Dendritic cell treated with granulocyte-macrophage colony-stimulating factor and Interleukin-4, amounts not matched to agents 40 ng/mL and 50 ng/mL, for 4 days (primary cell): ENCODE measurements at regions not wholly inside any gene's neighbourhood (a gene's known extent, or its start where the extent isn't known, plus 50 kb on each side); places are given as distances from the start of the nearest gene placed in this dataset.

Experiments
- H3K27ac Mint-ChIP-seq: one replicate; pipeline ENCODE4 v1.8.0; 2022; ENCODE audit warnings: mild to moderate bottlenecking, mixed read lengths
- H3K27me3 Mint-ChIP-seq: one replicate; pipeline ENCODE4 v1.8.0; 2022; ENCODE audit warnings: mild to moderate bottlenecking, mixed read lengths
- H3K36me3 Mint-ChIP-seq: one replicate; pipeline ENCODE4 v1.8.0; 2022; ENCODE audit warnings: low read depth, mixed read lengths
- H3K4me1 Mint-ChIP-seq: one replicate; pipeline ENCODE4 v1.8.0; 2022; ENCODE audit warnings: low read depth, mixed read lengths
- H3K4me3 Mint-ChIP-seq: one replicate; pipeline ENCODE4 v1.8.0; 2022; ENCODE audit warnings: mild to moderate bottlenecking, moderate library complexity, mixed read lengths
- H3K9me3 Mint-ChIP-seq: one replicate; pipeline ENCODE4 v1.8.0; 2022; ENCODE audit warnings: mixed read lengths
- intact Hi-C: fragments of 100-400 bp; cut with micrococcal nuclease; formaldehyde crosslinking; loops from one replicate; pipeline ENCODE4 v1.15.0; 2022

GRCh38 chr4:71635139-71635748 lies 148.6 kb downstream of the GC start:
- Mint-ChIP-seq H3K4me1 (no peaks in the 10 kb centered on the region), H3K27me3 (no peaks in the 10 kb centered on the region), H3K27ac (no peak overlapping the region), H3K9me3 (peaks cover 20% of the 10 kb centered on the region), H3K4me3 (no peak overlapping the region), H3K36me3 (no peaks in the 10 kb centered on the region)
- intact Hi-C loops = no loop called here

DNA sequence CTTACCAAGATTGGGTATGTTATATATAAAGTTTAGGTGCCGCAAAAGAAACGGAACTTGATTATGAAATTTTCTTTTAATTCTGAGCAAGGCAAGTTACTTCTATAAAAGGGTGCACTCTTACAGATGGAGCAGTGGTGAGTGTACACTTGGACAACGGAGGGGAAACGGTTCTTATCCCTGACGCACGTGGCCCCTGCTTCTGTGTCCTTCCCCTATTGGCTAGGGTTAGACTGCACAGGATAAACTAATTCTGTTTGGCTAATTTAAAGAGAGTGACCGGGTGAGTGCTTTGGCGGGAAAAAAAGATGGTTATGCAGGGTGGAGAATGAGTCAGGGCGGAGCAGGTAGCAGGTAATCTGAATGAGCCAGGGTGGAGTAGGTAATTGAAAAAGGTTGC lies 149.5 kb downstream of the GC start:
- H3K4me3 Mint-ChIP-seq = no peak overlapping the region
- intact Hi-C loops = no loop called here
- H3K27ac Mint-ChIP-seq = no peak overlapping the region
- H3K27me3 Mint-ChIP-seq = no peaks in the 10 kb centered on the region
- H3K4me1 Mint-ChIP-seq = no peaks in the 10 kb centered on the region
- H3K9me3 Mint-ChIP-seq = peaks cover 15% of the 10 kb centered on the region
- H3K36me3 Mint-ChIP-seq = no peaks in the 10 kb centered on the region

DNA sequence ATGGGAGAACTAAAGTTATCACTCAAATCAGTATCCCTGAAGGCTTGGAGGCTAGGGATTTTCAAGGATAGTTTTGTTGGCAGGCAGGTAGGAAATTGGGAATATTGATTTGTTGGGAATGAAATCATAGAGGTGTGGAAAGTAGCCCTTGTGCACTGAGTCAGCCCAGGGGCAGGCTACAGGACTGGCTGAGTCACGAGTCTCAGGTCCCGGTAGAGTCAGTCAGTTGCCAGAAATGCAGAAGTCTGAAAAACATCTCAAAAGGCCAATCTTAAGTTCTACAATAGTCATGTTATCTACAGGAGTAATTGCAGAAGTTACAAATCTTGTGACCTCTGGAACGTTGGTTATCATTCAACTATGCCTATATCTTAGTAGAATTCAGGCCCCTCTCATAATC lies 153.1 kb downstream of the GC start:
- Mint-ChIP-seq H3K9me3 (peaks cover 29% of the 10 kb centered on the region), H3K27ac (no peak overlapping the region), H3K36me3 (no peaks in the 10 kb centered on the region), H3K4me1 (no peaks in the 10 kb centered on the region), H3K27me3 (no peaks in the 10 kb centered on the region), H3K4me3 (no peak overlapping the region)
- intact Hi-C loops = no loop called here

GRCh38 chr4:71625005-71625404 lies 158.9 kb downstream of the GC start:
- no peak overlapping the region for H3K4me3 Mint-ChIP-seq
- H3K36me3 Mint-ChIP-seq = no peaks in the 10 kb centered on the region
- no peaks in the 10 kb centered on the region for H3K27me3 Mint-ChIP-seq
- intact Hi-C loops = no loop called here
- H3K27ac Mint-ChIP-seq = no peak overlapping the region
- H3K9me3 Mint-ChIP-seq = peaks cover 63% of the 10 kb centered on the region
- H3K4me1 Mint-ChIP-seq = no peaks in the 10 kb centered on the region
